Neural cell (in vitro differentiated cells): ENCODE measurements at regions not wholly inside any gene's neighbourhood (a gene's known extent, or its start where the extent isn't known, plus 50 kb on each side); places are given as distances from the start of the nearest gene placed in this dataset.

Experiments
- H2AFZ ChIP-seq: fragments of 200-600, 300-800 bp; sonication (generic), shearing (Covaris generic); 2 replicates; pipeline ENCODE4 v1.6.0; 2014; ENCODE audit warnings: low read depth, mild to moderate bottlenecking, antibody characterized with exemption, low read length, moderate library complexity
- H3F3A ChIP-seq: fragments of 200-600 bp; shearing (Covaris generic); 2 replicates; pipeline ENCODE4 v1.6.1; 2016; ENCODE audit warnings: mild to moderate bottlenecking, moderate library complexity, mixed read lengths, antibody characterized with exemption, low read length; ENCODE audit not compliant: insufficient read depth, poor library complexity, severe bottlenecking
- H3K27ac ChIP-seq: fragments of 200-600, 300-800 bp; sonication (generic), shearing (Covaris generic); 2 replicates; pipeline ENCODE4 v1.5.1; 2014; ENCODE audit warnings: mild to moderate bottlenecking, low read length, moderate library complexity
- H3K27me3 ChIP-seq: fragments of 300-800, 200-600 bp; sonication (generic), shearing (Covaris generic); 2 replicates; pipeline ENCODE4 v1.6.0; 2014; ENCODE audit warnings: mild to moderate bottlenecking, low read depth, low read length, moderate library complexity; ENCODE audit not compliant: insufficient read depth
- H3K36me3 ChIP-seq: fragments of 300-800, 200-600 bp; sonication (generic), shearing (Covaris generic); 2 replicates; pipeline ENCODE4 v1.5.1; 2014; ENCODE audit warnings: mild to moderate bottlenecking, antibody characterized with exemption, low read length, moderate library complexity; ENCODE audit not compliant: insufficient read depth
- H3K4me2 ChIP-seq: fragments of 300-800, 200-600 bp; sonication (generic), shearing (Covaris generic); 2 replicates; pipeline ENCODE4 v1.6.0; 2014; ENCODE audit warnings: mild to moderate bottlenecking, low read length
- H3K4me3 ChIP-seq: fragments of 300-800, 200-600 bp; sonication (generic), shearing (Covaris generic); 2 replicates; pipeline ENCODE4 v1.5.1; 2014; ENCODE audit warnings: mild to moderate bottlenecking, low read length, moderate library complexity
- H3K79me2 ChIP-seq: fragments of 200-600 bp; shearing (Covaris generic); replicated peaks from 2 replicates; pipeline ENCODE4 v1.6.0; 2014; ENCODE audit warnings: mild to moderate bottlenecking, low read length, moderate library complexity; ENCODE audit not compliant: insufficient read depth
- H3K9ac ChIP-seq: fragments of 300-800, 200-600 bp; sonication (generic), shearing (Covaris generic); 2 replicates; pipeline ENCODE4 v1.6.1; 2016; ENCODE audit warnings: mild to moderate bottlenecking, low read length, mixed read lengths
- H3K9me2 ChIP-seq: fragments of 200-600 bp; shearing (Covaris generic); 2 replicates; pipeline ENCODE4 v1.6.1; 2016; ENCODE audit warnings: mild to moderate bottlenecking, low read length, mixed read lengths; ENCODE audit not compliant: insufficient read depth
- H3K9me3 ChIP-seq: fragments of 200-600, 300-800 bp; sonication (generic), shearing (Covaris generic); 2 replicates; pipeline ENCODE4 v1.6.1; 2016; ENCODE audit warnings: mild to moderate bottlenecking, mixed run types, low read length, moderate library complexity, mixed read lengths
- H4K20me1 ChIP-seq: fragments of 200-600 bp; shearing (Covaris generic); 2 replicates; pipeline ENCODE4 v1.6.1; 2016; ENCODE audit warnings: mild to moderate bottlenecking, mixed run types; ENCODE audit not compliant: insufficient read depth
- CTCF ChIP-seq: fragments of 450-650 bp; IDR thresholded peaks from 2 replicates; pipeline ENCODE4 v1.5.1; 2014; ENCODE audit warnings: antibody characterized with exemption, mild to moderate bottlenecking, moderate library complexity; ENCODE audit not compliant: poor library complexity, severe bottlenecking
- EP300 ChIP-seq: fragments of 450-650 bp; conservative IDR thresholded peaks from 2 replicates; pipeline ENCODE4 v1.6.1; 2014; ENCODE audit warnings: antibody characterized with exemption, mild to moderate bottlenecking, moderate library complexity; ENCODE audit not compliant: poor library complexity, severe bottlenecking
- EZH2 ChIP-seq: fragments of 200-600, 300-800 bp; shearing (Covaris generic), sonication (generic); IDR thresholded peaks from 2 replicates; pipeline ENCODE4 v1.6.1; 2014; ENCODE audit warnings: antibody characterized with exemption, low read length, borderline replicate concordance, mild to moderate bottlenecking; ENCODE audit not compliant: insufficient read depth, poor library complexity, severe bottlenecking
- MXI1 ChIP-seq: fragments of 450-650 bp; conservative IDR thresholded peaks from 2 replicates; pipeline ENCODE4 v1.6.1; 2014; ENCODE audit warnings: antibody characterized with exemption, mild to moderate bottlenecking; ENCODE audit not compliant: poor library complexity, severe bottlenecking
- POLR2AphosphoS5 ChIP-seq: IDR thresholded peaks from 2 replicates; pipeline ENCODE4 v1.6.1; 2012
- RAD21 ChIP-seq: fragments of 450-650 bp; conservative IDR thresholded peaks from 2 replicates; pipeline ENCODE4 v1.6.1; 2014; ENCODE audit warnings: antibody characterized with exemption, mild to moderate bottlenecking, moderate library complexity
- REST ChIP-seq: IDR thresholded peaks from 2 replicates; pipeline ENCODE4 v1.6.1; 2012; ENCODE audit warnings: borderline replicate concordance
- SMC3 ChIP-seq: fragments of 450-650 bp; conservative IDR thresholded peaks from 2 replicates; pipeline ENCODE4 v1.6.1; 2014; ENCODE audit warnings: antibody characterized with exemption, mild to moderate bottlenecking, moderate library complexity; ENCODE audit not compliant: poor library complexity
- TAF1 ChIP-seq: IDR thresholded peaks from 2 replicates; pipeline ENCODE4 v1.6.1; 2012; ENCODE audit warnings: low read depth

DNA sequence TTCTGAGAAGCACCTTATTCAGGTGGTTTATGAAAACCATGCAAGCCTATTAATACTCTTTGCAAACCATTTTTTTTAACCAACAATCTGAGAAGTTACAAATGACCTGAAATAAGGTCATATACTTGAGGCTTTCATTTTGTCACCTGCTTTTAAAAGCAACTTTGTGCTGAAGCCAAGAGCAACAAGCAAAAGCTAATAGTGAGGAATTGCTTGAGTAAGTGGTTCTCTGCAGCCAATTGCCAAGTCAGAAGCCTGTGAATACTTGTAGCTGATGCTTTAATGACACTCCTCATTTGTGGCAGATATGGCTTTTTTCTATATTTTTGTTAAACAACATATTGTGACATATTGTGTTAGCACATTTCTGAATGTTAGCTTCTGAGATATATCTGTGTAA lies 126.7 kb upstream of the ZNF608 start:
- Histone ChIP-seq H3K4me2 (no peak overlapping the region), H3K79me2 (no peaks in the 10 kb centered on the region)
- no peak for TF ChIP-seq EZH2
- no peak for TF ChIP-seq EP300
- TF ChIP-seq MXI1, result no peak
- no peak for TF ChIP-seq SMC3
- TF ChIP-seq REST, result no peak
- no peak for TF ChIP-seq POLR2AphosphoS5
- no peak for TF ChIP-seq RAD21
- no peak for TF ChIP-seq TAF1
- no peak for TF ChIP-seq CTCF

GRCh38 chr5:124873713-124874112 lies 127.3 kb upstream of the ZNF608 start:
- Histone ChIP-seq H3K27ac (no peak overlapping the region), H4K20me1 (no peaks in the 10 kb centered on the region), H3K9me3 (no peaks in the 10 kb centered on the region), H3K36me3 (no peaks in the 10 kb centered on the region), H3K79me2 (no peaks in the 10 kb centered on the region), H3F3A (no peaks in the 10 kb centered on the region), H3K27me3 (no peaks in the 10 kb centered on the region), H3K4me3 (no peak overlapping the region), H3K9ac (no peak overlapping the region), H2AFZ (no peak overlapping the region), H3K9me2 (no peaks in the 10 kb centered on the region), H3K4me2 (no peak overlapping the region)
- no peak for TF ChIP-seq TAF1
- TF ChIP-seq EP300, result no peak
- TF ChIP-seq RAD21, result no peak
- TF ChIP-seq EZH2, result no peak

More for the DNA sequence above, 126.7 kb upstream of the ZNF608 start:
- no peaks in the 10 kb centered on the region for H3K36me3 ChIP-seq
- H3K27me3 ChIP-seq, result no peaks in the 10 kb centered on the region
- no peak overlapping the region for H2AFZ ChIP-seq
- H3K9me2 ChIP-seq, result no peaks in the 10 kb centered on the region
- no peaks in the 10 kb centered on the region for H3F3A ChIP-seq
- H3K4me3 ChIP-seq, result no peak overlapping the region
- no peaks in the 10 kb centered on the region for H4K20me1 ChIP-seq
- H3K9me3 ChIP-seq, result no peaks in the 10 kb centered on the region
- H3K27ac ChIP-seq, result no peak overlapping the region
- no peak overlapping the region for H3K9ac ChIP-seq

DNA sequence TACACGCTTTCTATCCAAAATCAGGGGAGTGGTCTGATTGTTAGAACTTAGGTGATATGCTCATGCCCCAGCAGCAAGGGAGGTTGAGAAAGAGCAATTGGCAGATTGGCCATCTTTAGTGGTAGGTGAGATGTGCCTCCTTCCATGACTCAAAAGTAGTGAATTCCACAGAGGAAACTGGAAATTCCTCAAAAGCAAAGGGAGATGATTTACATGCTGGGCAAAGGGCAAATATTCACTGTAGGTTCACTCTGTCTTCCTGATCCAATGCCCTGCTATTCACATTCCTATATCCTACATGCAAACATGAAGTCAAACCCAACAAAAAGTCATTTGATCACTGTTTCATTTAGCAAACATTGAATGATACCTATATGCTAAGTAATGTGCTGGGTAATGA lies 130.1 kb upstream of the ZNF608 start:
- Histone ChIP-seq H3K9me2 (no peaks in the 10 kb centered on the region), H2AFZ (no peak overlapping the region), H3K27me3 (no peaks in the 10 kb centered on the region), H3K9me3 (no peaks in the 10 kb centered on the region), H4K20me1 (no peaks in the 10 kb centered on the region), H3K4me3 (no peak overlapping the region), H3K9ac (no peak overlapping the region), H3F3A (no peaks in the 10 kb centered on the region), H3K4me2 (no peak overlapping the region), H3K27ac (no peak overlapping the region), H3K79me2 (no peaks in the 10 kb centered on the region), H3K36me3 (no peaks in the 10 kb centered on the region)
- no peak for TF ChIP-seq SMC3
- no peak for TF ChIP-seq REST
